Muscle layer of duodenum (tissue), 2 donors: ENCODE measurements at regions not wholly inside any gene's neighbourhood (a gene's known extent, or its start where the extent isn't known, plus 50 kb on each side); places are given as distances from the start of the nearest gene placed in this dataset.
"Not testable (repeated sequence)": the region's sequence is repeated elsewhere in the genome, so short reads cannot be mapped to it uniquely, and the experiment has no call there.

Source experiments
- H3K27ac ChIP-seq: one replicate; pipeline ENCODE4 v1.7.0; 2013; ENCODE audit warnings: mild to moderate bottlenecking, low read length
- H3K27me3 ChIP-seq: one replicate; pipeline ENCODE4 v1.7.0; 2013; ENCODE audit warnings: low read depth, mild to moderate bottlenecking, control low read depth, low read length
- H3K36me3 ChIP-seq, 2 donors: one replicate each; pipeline ENCODE4 v1.7.0; 2013; ENCODE audit warnings: low read length in 2 of 2, control low read depth in 1 of 2, mild to moderate bottlenecking in 1 of 2; ENCODE audit not compliant: insufficient read depth in 2 of 2, control insufficient read depth in 1 of 2
- H3K4me1 ChIP-seq, 2 donors: one replicate each; pipeline ENCODE4 v1.7.0; 2013; ENCODE audit warnings: low read length in 2 of 2, mild to moderate bottlenecking in 2 of 2, control low read depth in 1 of 2, moderate library complexity in 1 of 2; ENCODE audit not compliant: insufficient read depth in 2 of 2, control insufficient read depth in 1 of 2
- H3K4me3 ChIP-seq, 2 donors: one replicate each; pipeline ENCODE4 v1.7.0; 2013; ENCODE audit warnings: low read length in 2 of 2, low read depth in 1 of 2, mild to moderate bottlenecking in 1 of 2
- H3K9me3 ChIP-seq, 2 donors: one replicate each; pipeline ENCODE4 v1.7.0; 2013; ENCODE audit warnings: low read length in 2 of 2, control low read depth in 1 of 2, mild to moderate bottlenecking in 1 of 2; ENCODE audit not compliant: control insufficient read depth in 1 of 2
- donor health status: healthy.

GRCh38 chr3:35422836-35423601, 216.3 kb upstream of the ARPP21 start:
- no peaks in the 10 kb centered on the region for H3K9me3 ChIP-seq
- H3K4me3 ChIP-seq = no peak overlapping the region
- H3K36me3 ChIP-seq = no peaks in the 10 kb centered on the region
- H3K27ac ChIP-seq = no peak overlapping the region
- H3K27me3 ChIP-seq = no peaks in the 10 kb centered on the region
- no peaks in the 10 kb centered on the region for H3K4me1 ChIP-seq

- H3K9me3 ChIP-seq = no peaks in the 10 kb centered on the region
- no peak overlapping the region for H3K4me3 ChIP-seq
- H3K27me3 ChIP-seq = no peaks in the 10 kb centered on the region
- H3K27ac ChIP-seq = no peak overlapping the region
- no peaks in the 10 kb centered on the region for H3K36me3 ChIP-seq
- H3K4me1 ChIP-seq = no peaks in the 10 kb centered on the region
Measured at GRCh38 chr3:35426366-35426958, 212.9 kb upstream of the ARPP21 start.

GRCh38 chr3:35437381-35437780, 201.9 kb upstream of the ARPP21 start:
- no peak overlapping the region for H3K27ac ChIP-seq
- no peak overlapping the region for H3K4me3 ChIP-seq
- H3K9me3 ChIP-seq = no peaks in the 10 kb centered on the region
- H3K27me3 ChIP-seq = no peaks in the 10 kb centered on the region
- no peaks in the 10 kb centered on the region for H3K4me1 ChIP-seq
- no peaks in the 10 kb centered on the region for H3K36me3 ChIP-seq

GRCh38 chr3:35438101-35438500, 201.2 kb upstream of the ARPP21 start:
- Histone ChIP-seq H3K9me3 (no peaks in the 10 kb centered on the region), H3K4me3 (no peak overlapping the region)

GRCh38 chr3:35439663-35440062, 199.7 kb upstream of the ARPP21 start:
- Histone ChIP-seq H3K27me3 (no peaks in the 10 kb centered on the region), H3K4me1 (no peaks in the 10 kb centered on the region), H3K4me3 (no peak overlapping the region), H3K27ac (no peak overlapping the region), H3K36me3 (no peaks in the 10 kb centered on the region), H3K9me3 (no peaks in the 10 kb centered on the region)

More at GRCh38 chr3:35438101-35438500, 201.2 kb upstream of the ARPP21 start:
- Histone ChIP-seq H3K4me1 (no peaks in the 10 kb centered on the region), H3K36me3 (no peaks in the 10 kb centered on the region), H3K27ac (no peak overlapping the region), H3K27me3 (no peaks in the 10 kb centered on the region)

GRCh38 chr3:35440826-35441225, 198.5 kb upstream of the ARPP21 start:
- no peak overlapping the region for H3K27ac ChIP-seq
- H3K27me3 ChIP-seq = no peaks in the 10 kb centered on the region
- no peaks in the 10 kb centered on the region for H3K9me3 ChIP-seq
- no peaks in the 10 kb centered on the region for H3K36me3 ChIP-seq
- no peaks in the 10 kb centered on the region for H3K4me1 ChIP-seq
- no peak overlapping the region for H3K4me3 ChIP-seq

- no peaks in the 10 kb centered on the region for H3K36me3 ChIP-seq
- no peaks in the 10 kb centered on the region for H3K9me3 ChIP-seq
- no peak overlapping the region for H3K27ac ChIP-seq
- no peaks in the 10 kb centered on the region for H3K4me1 ChIP-seq
- no peaks in the 10 kb centered on the region for H3K27me3 ChIP-seq
- no peak overlapping the region for H3K4me3 ChIP-seq
Measured at GRCh38 chr3:35446896-35447295, 192.4 kb upstream of the ARPP21 start.

GRCh38 chr3:35448121-35448520, 191.2 kb upstream of the ARPP21 start:
- Histone ChIP-seq H3K27me3 (no peaks in the 10 kb centered on the region), H3K4me1 (no peaks in the 10 kb centered on the region), H3K36me3 (no peaks in the 10 kb centered on the region), H3K4me3 (no peak overlapping the region), H3K27ac (no peak overlapping the region), H3K9me3 (no peaks in the 10 kb centered on the region)

GRCh38 chr3:35448681-35449080, 190.6 kb upstream of the ARPP21 start:
- Histone ChIP-seq H3K4me1 (no peaks in the 10 kb centered on the region), H3K9me3 (no peaks in the 10 kb centered on the region), H3K27ac (no peak overlapping the region), H3K27me3 (no peaks in the 10 kb centered on the region), H3K36me3 (no peaks in the 10 kb centered on the region), H3K4me3 (no peak overlapping the region)

GRCh38 chr3:35454819-35455218, 184.5 kb upstream of the ARPP21 start:
- not testable (repeated sequence) for H3K4me1 ChIP-seq, H3K36me3 ChIP-seq, H3K27ac ChIP-seq, H3K27me3 ChIP-seq, H3K4me3 ChIP-seq, H3K9me3 ChIP-seq

- H3K9me3 ChIP-seq = no peaks in the 10 kb centered on the region
- H3K27me3 ChIP-seq = no peaks in the 10 kb centered on the region
- no peaks in the 10 kb centered on the region for H3K36me3 ChIP-seq
- no peak overlapping the region for H3K27ac ChIP-seq
- H3K4me3 ChIP-seq = no peak overlapping the region
- H3K4me1 ChIP-seq = no peaks in the 10 kb centered on the region
Measured at GRCh38 chr3:35473956-35474355, 165.4 kb upstream of the ARPP21 start.

- H3K4me1 ChIP-seq, H3K27me3 ChIP-seq, H3K4me3 ChIP-seq, H3K9me3 ChIP-seq, H3K36me3 ChIP-seq, H3K27ac ChIP-seq: not testable (repeated sequence)
Measured at GRCh38 chr3:35482566-35482965, 156.8 kb upstream of the ARPP21 start.
